ENCODE measurements at regions not wholly inside any gene's neighbourhood (a gene's known extent, or its start where the extent isn't known, plus 50 kb on each side); places are given as distances from the start of the nearest gene placed in this dataset.
"Not testable (repeated sequence)": the region's sequence is repeated elsewhere in the genome, so short reads cannot be mapped to it uniquely, and the experiment has no call there.

DNA sequence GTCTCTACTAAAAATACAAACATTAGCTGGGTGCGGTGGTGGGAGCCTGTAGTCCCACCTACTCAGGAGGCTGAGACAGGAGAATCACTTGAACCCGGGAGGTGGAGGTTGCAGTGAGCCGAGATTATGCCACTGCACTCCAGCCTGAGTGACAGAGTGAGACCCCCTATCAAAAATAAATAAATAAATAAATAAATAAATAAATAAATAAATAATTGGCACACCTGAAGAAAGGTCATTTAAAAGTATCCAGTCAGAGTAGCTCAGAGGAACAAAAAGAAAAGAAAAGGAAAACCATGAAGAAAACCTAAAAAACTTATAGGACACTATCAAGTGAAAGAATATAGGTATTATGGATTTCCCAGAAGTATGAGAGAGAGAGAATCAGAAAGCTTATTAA, 330.1 kb upstream of the AR start:
- not testable (repeated sequence) for TF ChIP-seq CTCF (IDR thresholded peaks at IDR 0.05; ENCODE audit: insufficient read depth, low read length, poor library complexity, severe bottlenecking); EZH2phosphoT487 (conservative IDR thresholded peaks at IDR 0.05; ENCODE audit: low read length)
